ENCODE measurements at regions not wholly inside any gene's neighbourhood (a gene's known extent, or its start where the extent isn't known, plus 50 kb on each side); places are given as distances from the start of the nearest gene placed in this dataset.

DNA sequence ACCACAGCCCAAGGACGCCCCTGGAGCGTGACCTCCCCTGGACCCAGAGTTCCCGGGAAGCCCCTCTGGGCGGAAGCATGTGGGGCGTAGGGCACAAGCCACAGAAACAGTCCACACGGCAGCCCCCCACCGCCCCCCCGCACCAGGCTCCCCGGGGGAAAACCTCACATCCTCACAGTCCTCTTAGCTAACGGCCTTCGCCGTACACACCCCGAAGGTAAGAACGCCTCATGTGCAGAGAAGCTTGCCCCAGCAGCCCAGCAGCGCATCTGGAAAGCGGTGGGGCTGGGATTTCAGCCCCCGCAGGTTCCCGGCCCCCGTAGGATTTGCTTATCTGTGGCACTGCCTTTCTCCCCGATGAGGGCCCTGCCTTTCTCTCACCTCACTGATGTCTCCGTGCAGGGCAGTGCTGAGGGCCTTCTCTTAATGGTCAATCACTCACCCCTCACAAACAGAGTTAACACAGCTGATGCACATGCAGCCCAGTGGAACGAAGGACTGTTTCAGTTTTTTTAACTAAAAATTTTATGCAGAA, 309.2 kb downstream of the BRD1 start:
- H3K79me1 ChIP-seq (ENCODE audit: low read depth in 1 of 2, low read length in 2 of 2) = no peaks in the 10 kb centered on the region
- dilution Hi-C loops (cut with HindIII; ENCODE audit: low sequenced_read_pairs, unreplicated experiment) = no loop called here
- no peaks in the 10 kb centered on the region for H3K27me3 ChIP-seq (ENCODE audit: control insufficient read depth, insufficient read depth, low read length)
- no peak overlapping the region for H2AK5ac ChIP-seq (ENCODE audit: low read depth, low read length)
- 0% methylated on average over 3 of the region's 22 CpGs; no CpG with 5 or more reads in 1 of the 2 experiments for WGBS, 2 experiments (ENCODE audit: extremely low coverage in 2 of 2, insufficient read length in 1 of 2)
- H4K20me1 ChIP-seq (ENCODE audit: insufficient read depth, low read length) = no peaks in the 10 kb centered on the region
- intact Hi-C loops (cut with micrococcal nuclease) = no loop called here
- no TSS peak for BruUV-seq (replicated peaks)
- H3K56ac ChIP-seq (ENCODE audit: extremely low read depth, insufficient read depth, low read length) = no peak overlapping the region
- peaks cover 57% of the 10 kb centered on the region for H3K9me3 ChIP-seq (ENCODE audit: control insufficient read depth, insufficient read depth, low read length)
- no peak overlapping the region for H4K91ac ChIP-seq (ENCODE audit: insufficient read depth, low read depth, low read length)
- ATAC-seq (ENCODE audit: low read depth) = no peak
- H3K9me1 ChIP-seq (ENCODE audit: insufficient read depth, low read length) = no peaks in the 10 kb centered on the region
- H3K36me3 ChIP-seq (ENCODE audit: control insufficient read depth, insufficient read depth, low read length) = no peaks in the 10 kb centered on the region
- no peak overlapping the region for H2BK15ac ChIP-seq (ENCODE audit: low read depth, low read length)
- H3K4me1 ChIP-seq (ENCODE audit: control insufficient read depth, insufficient read depth, low read length) = no peaks in the 10 kb centered on the region
- H2BK120ac ChIP-seq (ENCODE audit: low read depth, low read length) = no peak overlapping the region
- H3K27ac ChIP-seq (ENCODE audit: insufficient read depth, low read length) = no peak overlapping the region
- H3K4me3 ChIP-seq (ENCODE audit: insufficient read depth, low read depth, low read length) = no peak overlapping the region
- TF ChIP-seq CEBPB (IDR thresholded peaks at IDR 0.05; ENCODE audit: low read depth, low read length) (no peak), RCOR1 (IDR thresholded peaks at IDR 0.05; ENCODE audit: insufficient replicate concordance, low read length) (no peak), SMC3 (IDR thresholded peaks at IDR 0.05; ENCODE audit: low read depth, low read length) (no peak), MAFK (IDR thresholded peaks at IDR 0.05; ENCODE audit: low read depth, low read length) (no peak)
- TF ChIP-seq, protein P1, sequence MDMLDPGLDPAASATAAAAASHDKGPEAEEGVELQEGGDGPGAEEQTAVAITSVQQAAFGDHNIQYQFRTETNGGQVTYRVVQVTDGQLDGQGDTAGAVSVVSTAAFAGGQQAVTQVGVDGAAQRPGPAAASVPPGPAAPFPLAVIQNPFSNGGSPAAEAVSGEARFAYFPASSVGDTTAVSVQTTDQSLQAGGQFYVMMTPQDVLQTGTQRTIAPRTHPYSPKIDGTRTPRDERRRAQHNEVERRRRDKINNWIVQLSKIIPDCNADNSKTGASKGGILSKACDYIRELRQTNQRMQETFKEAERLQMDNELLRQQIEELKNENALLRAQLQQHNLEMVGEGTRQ (IDR thresholded peaks at IDR 0.05; ENCODE audit: low read depth, low read length) = no peak
- H3K14ac ChIP-seq (replicated peaks; ENCODE audit: low read depth, low read length) = no peak overlapping the region
- in situ Hi-C loops (cut with MboI; ENCODE audit: low sequenced_read_pairs) = no loop called here
- H3K23ac ChIP-seq (ENCODE audit: low read depth, low read length) = no peak overlapping the region
- no peak overlapping the region for H4K8ac ChIP-seq (ENCODE audit: low read depth in 2 of 2, low read length in 2 of 2)
- H2AFZ ChIP-seq (replicated peaks; ENCODE audit: low read length, poor library complexity) = no peak overlapping the region
- no peak overlapping the region for H3K9ac ChIP-seq (ENCODE audit: low read depth, low read length)
- H2BK5ac ChIP-seq (ENCODE audit: low read depth, low read length, poor library complexity, severe bottlenecking) = no peak overlapping the region
- no peak overlapping the region for H2BK20ac ChIP-seq (ENCODE audit: low read depth, low read length)
- no peak overlapping the region for H3K18ac ChIP-seq (ENCODE audit: low read depth, low read length)
- ChIA-PET POLR2A (ENCODE audit: unreplicated experiment) (no interaction called here), CTCF (no interaction called here)
- H3K4me2 ChIP-seq (ENCODE audit: low read depth, low read length) = no peak overlapping the region
- no peak overlapping the region for H3K4ac ChIP-seq (ENCODE audit: low read depth, low read length)
- no peak overlapping the region for H2AK9ac ChIP-seq (replicated peaks; ENCODE audit: low read depth, low read length, poor library complexity)
- no peak overlapping the region for H4K5ac ChIP-seq (ENCODE audit: low read depth, low read length)
- no peak for DNase-seq

Measured in IMR-90 (cell line).